ENCODE measurements at regions not wholly inside any gene's neighbourhood (a gene's known extent, or its start where the extent isn't known, plus 50 kb on each side); places are given as distances from the start of the nearest gene placed in this dataset.

DNA sequence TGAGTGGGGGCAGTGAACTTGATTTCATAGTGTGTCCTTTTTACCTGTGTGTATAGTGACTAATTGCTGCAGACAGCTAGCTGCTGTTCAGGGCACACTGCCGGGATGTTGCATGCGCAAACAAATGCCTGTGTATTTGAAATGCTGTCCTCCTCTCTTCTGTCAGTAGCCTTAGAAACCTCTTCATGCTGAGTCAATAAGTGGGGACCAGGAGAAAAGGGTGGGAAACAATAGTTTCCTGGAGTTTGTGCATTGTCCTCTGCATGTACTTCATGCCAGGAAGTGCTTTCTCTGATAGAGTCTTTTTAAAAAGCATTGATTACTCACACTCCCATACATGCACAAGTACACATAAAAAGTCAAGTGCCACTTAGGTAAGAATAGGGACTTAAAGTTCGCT lies 1183.7 kb upstream of the CELF2 start:
- no peak for DNase-seq (ENCODE audit: low spot score)
- TF ChIP-seq FOXA2 (IDR thresholded peaks at IDR 0.05) (no peak), HNF4G (IDR thresholded peaks at IDR 0.05) (no peak), ZBTB33 (IDR thresholded peaks at IDR 0.05) (no peak), RAD21 (IDR thresholded peaks at IDR 0.05) (no peak), YY1 (IDR thresholded peaks at IDR 0.05) (no peak), FOXA1 (IDR thresholded peaks at IDR 0.05) (no peak), NR2F2 (IDR thresholded peaks at IDR 0.05) (no peak), SP1 (IDR thresholded peaks at IDR 0.05) (no peak), RXRA (IDR thresholded peaks at IDR 0.05) (no peak)
- no peak overlapping the region for H3K9ac ChIP-seq (ENCODE audit: low read depth in 1 of 2, low read length in 2 of 2)
- no peaks in the 10 kb centered on the region for H3K4me1 ChIP-seq (ENCODE audit: control insufficient read depth in 4 of 4, insufficient read depth in 4 of 4, low read length in 3 of 4)
- H3K4me3 ChIP-seq (ENCODE audit: low read depth in 1 of 3, low read length in 3 of 3): no peak overlapping the region
- no peaks in the 10 kb centered on the region for H3K9me3 ChIP-seq (ENCODE audit: control insufficient read depth in 4 of 4, low read length in 3 of 4)
- no peaks in the 10 kb centered on the region for H3K36me3 ChIP-seq (ENCODE audit: control insufficient read depth in 4 of 4, insufficient read depth in 3 of 4, low read depth in 1 of 4, low read length in 3 of 4)
- H3K27ac ChIP-seq (ENCODE audit: low read depth in 1 of 2, low read length in 2 of 2): no peak overlapping the region
- peaks cover 0 to 2% (median 0%) of the 10 kb centered on the region in 4 donors for H3K27me3 ChIP-seq (ENCODE audit: control insufficient read depth in 4 of 4, insufficient read depth in 4 of 4, low read length in 3 of 4)
- WGBS: 37% methylated on average over 3 of the region's 3 CpGs

GRCh38 chr10:9834434-9834833 lies 1183.2 kb upstream of the CELF2 start:
- H3K4me1 ChIP-seq (ENCODE audit: control insufficient read depth in 4 of 4, insufficient read depth in 4 of 4, low read length in 3 of 4): no peaks in the 10 kb centered on the region
- no peaks in the 10 kb centered on the region for H3K36me3 ChIP-seq (ENCODE audit: control insufficient read depth in 4 of 4, insufficient read depth in 3 of 4, low read depth in 1 of 4, low read length in 3 of 4)
- WGBS: 70% methylated on average over 1 of the region's 1 CpG
- no peak overlapping the region for H3K9ac ChIP-seq (ENCODE audit: low read depth in 1 of 2, low read length in 2 of 2)
- H3K27me3 ChIP-seq (ENCODE audit: control insufficient read depth in 4 of 4, insufficient read depth in 4 of 4, low read length in 3 of 4): peaks cover 0 to 2% (median 0%) of the 10 kb centered on the region in 4 donors
- H3K9me3 ChIP-seq (ENCODE audit: control insufficient read depth in 4 of 4, low read length in 3 of 4): no peaks in the 10 kb centered on the region
- TF ChIP-seq EGR1 (IDR thresholded peaks at IDR 0.05; ENCODE audit: low read depth in 2 of 2) (no peak), HNF4A (conservative IDR thresholded peaks at IDR 0.05) (no peak), RAD21 (IDR thresholded peaks at IDR 0.05) (no peak), ATF3 (IDR thresholded peaks at IDR 0.05) (no peak), RXRA (IDR thresholded peaks at IDR 0.05) (no peak), HNF4G (IDR thresholded peaks at IDR 0.05) (no peak), FOXA2 (IDR thresholded peaks at IDR 0.05) (no peak), YY1 (IDR thresholded peaks at IDR 0.05) (no peak), SP1 (IDR thresholded peaks at IDR 0.05) (no peak), MAX (IDR thresholded peaks at IDR 0.05) (no peak), ZBTB33 (IDR thresholded peaks at IDR 0.05) (no peak), FOXA1 (IDR thresholded peaks at IDR 0.05) (no peak), GABPA (IDR thresholded peaks at IDR 0.05 in 1 of 2, conservative IDR thresholded peaks at IDR 0.05 in 1 of 2) (no peak), TAF1 (conservative IDR thresholded peaks at IDR 0.05) (no peak), NR2F2 (IDR thresholded peaks at IDR 0.05) (no peak), JUND (IDR thresholded peaks at IDR 0.05) (no peak)
- TF ChIP-seq, protein P1, sequence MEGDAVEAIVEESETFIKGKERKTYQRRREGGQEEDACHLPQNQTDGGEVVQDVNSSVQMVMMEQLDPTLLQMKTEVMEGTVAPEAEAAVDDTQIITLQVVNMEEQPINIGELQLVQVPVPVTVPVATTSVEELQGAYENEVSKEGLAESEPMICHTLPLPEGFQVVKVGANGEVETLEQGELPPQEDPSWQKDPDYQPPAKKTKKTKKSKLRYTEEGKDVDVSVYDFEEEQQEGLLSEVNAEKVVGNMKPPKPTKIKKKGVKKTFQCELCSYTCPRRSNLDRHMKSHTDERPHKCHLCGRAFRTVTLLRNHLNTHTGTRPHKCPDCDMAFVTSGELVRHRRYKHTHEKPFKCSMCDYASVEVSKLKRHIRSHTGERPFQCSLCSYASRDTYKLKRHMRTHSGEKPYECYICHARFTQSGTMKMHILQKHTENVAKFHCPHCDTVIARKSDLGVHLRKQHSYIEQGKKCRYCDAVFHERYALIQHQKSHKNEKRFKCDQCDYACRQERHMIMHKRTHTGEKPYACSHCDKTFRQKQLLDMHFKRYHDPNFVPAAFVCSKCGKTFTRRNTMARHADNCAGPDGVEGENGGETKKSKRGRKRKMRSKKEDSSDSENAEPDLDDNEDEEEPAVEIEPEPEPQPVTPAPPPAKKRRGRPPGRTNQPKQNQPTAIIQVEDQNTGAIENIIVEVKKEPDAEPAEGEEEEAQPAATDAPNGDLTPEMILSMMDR (IDR thresholded peaks at IDR 0.05; ENCODE audit: low read depth, low read length, missing input control): no peak
- TF ChIP-seq, protein P2, sequence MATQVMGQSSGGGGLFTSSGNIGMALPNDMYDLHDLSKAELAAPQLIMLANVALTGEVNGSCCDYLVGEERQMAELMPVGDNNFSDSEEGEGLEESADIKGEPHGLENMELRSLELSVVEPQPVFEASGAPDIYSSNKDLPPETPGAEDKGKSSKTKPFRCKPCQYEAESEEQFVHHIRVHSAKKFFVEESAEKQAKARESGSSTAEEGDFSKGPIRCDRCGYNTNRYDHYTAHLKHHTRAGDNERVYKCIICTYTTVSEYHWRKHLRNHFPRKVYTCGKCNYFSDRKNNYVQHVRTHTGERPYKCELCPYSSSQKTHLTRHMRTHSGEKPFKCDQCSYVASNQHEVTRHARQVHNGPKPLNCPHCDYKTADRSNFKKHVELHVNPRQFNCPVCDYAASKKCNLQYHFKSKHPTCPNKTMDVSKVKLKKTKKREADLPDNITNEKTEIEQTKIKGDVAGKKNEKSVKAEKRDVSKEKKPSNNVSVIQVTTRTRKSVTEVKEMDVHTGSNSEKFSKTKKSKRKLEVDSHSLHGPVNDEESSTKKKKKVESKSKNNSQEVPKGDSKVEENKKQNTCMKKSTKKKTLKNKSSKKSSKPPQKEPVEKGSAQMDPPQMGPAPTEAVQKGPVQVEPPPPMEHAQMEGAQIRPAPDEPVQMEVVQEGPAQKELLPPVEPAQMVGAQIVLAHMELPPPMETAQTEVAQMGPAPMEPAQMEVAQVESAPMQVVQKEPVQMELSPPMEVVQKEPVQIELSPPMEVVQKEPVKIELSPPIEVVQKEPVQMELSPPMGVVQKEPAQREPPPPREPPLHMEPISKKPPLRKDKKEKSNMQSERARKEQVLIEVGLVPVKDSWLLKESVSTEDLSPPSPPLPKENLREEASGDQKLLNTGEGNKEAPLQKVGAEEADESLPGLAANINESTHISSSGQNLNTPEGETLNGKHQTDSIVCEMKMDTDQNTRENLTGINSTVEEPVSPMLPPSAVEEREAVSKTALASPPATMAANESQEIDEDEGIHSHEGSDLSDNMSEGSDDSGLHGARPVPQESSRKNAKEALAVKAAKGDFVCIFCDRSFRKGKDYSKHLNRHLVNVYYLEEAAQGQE (IDR thresholded peaks at IDR 0.05): no peak
- no peak overlapping the region for H3K27ac ChIP-seq (ENCODE audit: low read depth in 1 of 2, low read length in 2 of 2)
- DNase-seq (ENCODE audit: low spot score): no peak
- no peak overlapping the region for H3K4me3 ChIP-seq (ENCODE audit: low read depth in 1 of 3, low read length in 3 of 3)
